ENCODE measurements at regions not wholly inside any gene's neighbourhood (a gene's known extent, or its start where the extent isn't known, plus 50 kb on each side); places are given as distances from the start of the nearest gene placed in this dataset.

DNA sequence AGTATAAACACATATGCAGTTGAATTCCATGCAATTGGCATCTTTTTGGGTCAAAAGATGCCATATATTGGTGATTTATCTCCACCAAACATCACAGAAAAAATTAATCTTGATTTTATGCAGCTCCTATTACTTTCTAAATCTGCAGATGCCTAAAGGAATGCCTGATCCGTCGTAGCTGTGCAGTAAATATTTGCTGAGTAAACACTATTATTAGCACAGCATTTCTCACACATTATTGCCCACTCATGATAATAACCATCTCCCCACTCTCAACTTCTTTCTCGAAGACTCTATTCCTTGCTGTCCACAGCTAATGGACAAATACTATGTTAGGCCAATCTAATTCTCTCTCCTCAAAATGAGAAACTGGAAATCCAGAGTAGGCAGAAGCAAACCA lies 625.2 kb downstream of the ZIC1 start:
- Histone ChIP-seq H3K4me3 (ENCODE audit: low read length) (no peak overlapping the region), H3K9me3 (ENCODE audit: control insufficient read depth, low read depth, low read length) (no peaks in the 10 kb centered on the region), H3K9ac (ENCODE audit: low read length) (no peak overlapping the region), H3K27me3 (ENCODE audit: control insufficient read depth, insufficient read depth, low read length) (no peaks in the 10 kb centered on the region), H3K27ac (ENCODE audit: low read length) (no peak overlapping the region), H3K4me1 (ENCODE audit: control insufficient read depth, low read depth, low read length) (peaks cover 3% of the 10 kb centered on the region), H3K36me3 (ENCODE audit: control insufficient read depth, low read depth, low read length) (no peaks in the 10 kb centered on the region)

DNA sequence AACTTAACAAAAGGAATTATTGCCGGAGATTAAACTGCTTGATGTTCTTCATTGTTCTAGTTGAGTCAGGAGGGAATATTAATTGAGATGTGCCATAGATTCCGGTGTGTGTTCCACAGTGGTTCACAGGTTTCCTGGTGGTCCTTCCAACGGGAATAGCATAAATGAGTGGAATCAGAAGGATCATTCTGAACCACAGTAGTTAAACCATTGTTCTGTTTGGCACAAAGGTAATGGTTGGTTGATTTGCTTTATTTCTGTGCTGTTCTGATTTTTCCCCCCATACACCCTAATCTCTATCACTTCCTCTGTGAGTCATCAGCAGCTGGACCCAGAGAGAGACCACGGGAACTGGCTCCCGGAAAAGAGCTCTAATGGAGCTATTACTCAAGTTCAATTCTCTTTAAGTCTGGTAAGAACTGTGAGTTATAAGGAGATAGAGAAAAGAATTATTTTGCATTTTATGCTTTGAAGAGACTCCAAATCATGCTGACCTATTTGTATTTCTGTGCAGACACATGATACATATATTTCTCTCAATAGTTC lies 627.2 kb downstream of the ZIC1 start:
- no peak overlapping the region for H3K9ac ChIP-seq (ENCODE audit: low read length)

DNA sequence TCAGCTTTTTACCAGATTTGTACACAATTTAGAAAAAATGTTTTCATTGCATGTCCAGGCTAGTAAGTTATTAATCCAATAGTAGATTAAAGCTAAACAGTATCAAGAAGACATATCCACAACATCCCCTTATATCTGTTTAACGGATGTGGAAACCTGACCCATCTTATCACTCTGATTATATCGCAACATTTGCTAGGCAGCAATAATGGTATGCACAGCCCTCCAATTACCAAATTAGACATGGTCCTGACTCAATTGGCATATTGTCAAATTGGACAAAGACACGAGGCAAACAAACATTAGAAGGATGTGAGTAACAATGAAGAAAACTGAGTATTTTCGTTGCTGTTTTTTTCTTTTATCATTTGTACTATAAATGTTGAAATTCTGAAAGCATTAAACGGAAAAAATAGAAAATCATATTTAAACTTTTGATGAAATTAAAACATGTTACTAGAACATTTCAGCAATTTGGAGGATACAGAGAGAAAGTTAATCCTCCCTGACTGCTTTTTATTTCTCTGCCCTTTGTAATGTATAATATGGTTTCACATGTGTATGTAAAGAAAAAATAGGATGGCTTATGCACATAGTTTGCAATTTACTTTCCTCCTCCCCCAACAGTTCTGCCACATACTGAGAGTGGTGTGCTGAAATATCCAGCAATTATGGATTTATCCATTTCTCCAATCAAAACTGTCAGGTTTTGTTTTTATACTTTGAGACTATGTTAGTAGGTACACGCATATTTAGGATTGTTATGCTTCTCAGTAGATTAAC lies 633.7 kb downstream of the ZIC1 start:
- H3K27ac ChIP-seq (ENCODE audit: low read length) = no peak overlapping the region
- H3K9ac ChIP-seq (ENCODE audit: low read length) = no peak overlapping the region
- no peak overlapping the region for H3K4me3 ChIP-seq (ENCODE audit: low read length)
- no peaks in the 10 kb centered on the region for H3K9me3 ChIP-seq (ENCODE audit: control insufficient read depth, low read depth, low read length)
- no peaks in the 10 kb centered on the region for H3K27me3 ChIP-seq (ENCODE audit: control insufficient read depth, insufficient read depth, low read length)
- peaks cover 3% of the 10 kb centered on the region for H3K4me1 ChIP-seq (ENCODE audit: control insufficient read depth, low read depth, low read length)
- H3K36me3 ChIP-seq (ENCODE audit: control insufficient read depth, low read depth, low read length) = no peaks in the 10 kb centered on the region

More for the DNA sequence above, 627.2 kb downstream of the ZIC1 start:
- peaks cover 3% of the 10 kb centered on the region for H3K4me1 ChIP-seq (ENCODE audit: control insufficient read depth, low read depth, low read length)
- H3K27me3 ChIP-seq (ENCODE audit: control insufficient read depth, insufficient read depth, low read length) = no peaks in the 10 kb centered on the region
- no peak overlapping the region for H3K4me3 ChIP-seq (ENCODE audit: low read length)
- H3K9me3 ChIP-seq (ENCODE audit: control insufficient read depth, low read depth, low read length) = no peaks in the 10 kb centered on the region
- H3K27ac ChIP-seq (ENCODE audit: low read length) = no peak overlapping the region
- no peaks in the 10 kb centered on the region for H3K36me3 ChIP-seq (ENCODE audit: control insufficient read depth, low read depth, low read length)

DNA sequence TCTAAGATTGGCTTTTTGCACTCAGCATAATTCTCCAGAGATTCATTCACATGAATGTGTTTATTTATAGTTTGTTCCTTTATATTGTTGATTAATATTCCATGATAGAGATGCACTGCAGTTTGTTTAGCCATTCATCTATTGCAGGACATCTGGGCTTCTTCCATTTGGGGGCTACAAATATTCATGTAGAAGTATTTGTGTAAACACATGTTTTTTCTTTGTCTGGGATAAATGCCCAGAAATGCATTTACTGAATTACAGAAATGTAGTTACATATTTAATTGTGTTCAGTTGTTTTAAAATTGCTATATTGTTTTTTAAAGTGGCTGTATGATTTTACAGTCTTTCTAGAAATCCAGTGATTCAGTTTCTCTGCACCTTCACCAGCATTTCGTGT lies 635.0 kb downstream of the ZIC1 start:
- H3K9ac ChIP-seq (ENCODE audit: low read length) = no peak overlapping the region
- H3K4me3 ChIP-seq (ENCODE audit: low read length) = no peak overlapping the region
- H3K4me1 ChIP-seq (ENCODE audit: control insufficient read depth, low read depth, low read length) = peaks cover 3% of the 10 kb centered on the region
- no peaks in the 10 kb centered on the region for H3K9me3 ChIP-seq (ENCODE audit: control insufficient read depth, low read depth, low read length)
- no peak overlapping the region for H3K27ac ChIP-seq (ENCODE audit: low read length)
- H3K36me3 ChIP-seq (ENCODE audit: control insufficient read depth, low read depth, low read length) = no peaks in the 10 kb centered on the region
- no peaks in the 10 kb centered on the region for H3K27me3 ChIP-seq (ENCODE audit: control insufficient read depth, insufficient read depth, low read length)

GRCh38 chr3:148054999-148055398 lies 642.7 kb upstream of the AGTR1 start:
- Histone ChIP-seq H3K4me1 (ENCODE audit: control insufficient read depth, low read depth, low read length) (no peaks in the 10 kb centered on the region), H3K36me3 (ENCODE audit: control insufficient read depth, low read depth, low read length) (no peaks in the 10 kb centered on the region), H3K27me3 (ENCODE audit: control insufficient read depth, insufficient read depth, low read length) (no peaks in the 10 kb centered on the region), H3K9ac (ENCODE audit: low read length) (no peak overlapping the region), H3K27ac (ENCODE audit: low read length) (no peak overlapping the region), H3K9me3 (ENCODE audit: control insufficient read depth, low read depth, low read length) (no peaks in the 10 kb centered on the region), H3K4me3 (ENCODE audit: low read length) (no peak overlapping the region)

- Histone ChIP-seq H3K4me3 (ENCODE audit: low read length) (no peak overlapping the region), H3K27me3 (ENCODE audit: control insufficient read depth, insufficient read depth, low read length) (no peaks in the 10 kb centered on the region), H3K9me3 (ENCODE audit: control insufficient read depth, low read depth, low read length) (no peaks in the 10 kb centered on the region), H3K27ac (ENCODE audit: low read length) (no peak overlapping the region), H3K9ac (ENCODE audit: low read length) (no peak overlapping the region), H3K4me1 (ENCODE audit: control insufficient read depth, low read depth, low read length) (no peaks in the 10 kb centered on the region), H3K36me3 (ENCODE audit: control insufficient read depth, low read depth, low read length) (no peaks in the 10 kb centered on the region)
Observed at GRCh38 chr3:148062590-148062989, 635.1 kb upstream of the AGTR1 start.

GRCh38 chr3:148066802-148067201 lies 630.9 kb upstream of the AGTR1 start:
- H3K4me1 ChIP-seq (ENCODE audit: control insufficient read depth, low read depth, low read length) = no peaks in the 10 kb centered on the region
- H3K36me3 ChIP-seq (ENCODE audit: control insufficient read depth, low read depth, low read length) = no peaks in the 10 kb centered on the region
- H3K4me3 ChIP-seq (ENCODE audit: low read length) = no peak overlapping the region
- no peak overlapping the region for H3K27ac ChIP-seq (ENCODE audit: low read length)
- H3K9ac ChIP-seq (ENCODE audit: low read length) = no peak overlapping the region
- H3K27me3 ChIP-seq (ENCODE audit: control insufficient read depth, insufficient read depth, low read length) = no peaks in the 10 kb centered on the region
- no peaks in the 10 kb centered on the region for H3K9me3 ChIP-seq (ENCODE audit: control insufficient read depth, low read depth, low read length)

- no peak overlapping the region for H3K4me3 ChIP-seq (ENCODE audit: low read length)
- H3K27me3 ChIP-seq (ENCODE audit: control insufficient read depth, insufficient read depth, low read length) = no peaks in the 10 kb centered on the region
- H3K4me1 ChIP-seq (ENCODE audit: control insufficient read depth, low read depth, low read length) = no peaks in the 10 kb centered on the region
- no peaks in the 10 kb centered on the region for H3K9me3 ChIP-seq (ENCODE audit: control insufficient read depth, low read depth, low read length)
- H3K36me3 ChIP-seq (ENCODE audit: control insufficient read depth, low read depth, low read length) = no peaks in the 10 kb centered on the region
- H3K27ac ChIP-seq (ENCODE audit: low read length) = no peak overlapping the region
- no peak overlapping the region for H3K9ac ChIP-seq (ENCODE audit: low read length)
Observed at GRCh38 chr3:148068466-148068865, 629.2 kb upstream of the AGTR1 start.

GRCh38 chr3:148070041-148070440 lies 627.7 kb upstream of the AGTR1 start:
- Histone ChIP-seq H3K36me3 (ENCODE audit: control insufficient read depth, low read depth, low read length) (no peaks in the 10 kb centered on the region), H3K27me3 (ENCODE audit: control insufficient read depth, insufficient read depth, low read length) (no peaks in the 10 kb centered on the region), H3K9me3 (ENCODE audit: control insufficient read depth, low read depth, low read length) (no peaks in the 10 kb centered on the region), H3K4me1 (ENCODE audit: control insufficient read depth, low read depth, low read length) (no peaks in the 10 kb centered on the region), H3K4me3 (ENCODE audit: low read length) (no peak overlapping the region), H3K27ac (ENCODE audit: low read length) (no peak overlapping the region), H3K9ac (ENCODE audit: low read length) (no peak overlapping the region)

- no peak overlapping the region for H3K4me3 ChIP-seq (ENCODE audit: low read length)
- H3K4me1 ChIP-seq (ENCODE audit: control insufficient read depth, low read depth, low read length) = no peaks in the 10 kb centered on the region
- H3K27ac ChIP-seq (ENCODE audit: low read length) = no peak overlapping the region
- no peaks in the 10 kb centered on the region for H3K27me3 ChIP-seq (ENCODE audit: control insufficient read depth, insufficient read depth, low read length)
- H3K9me3 ChIP-seq (ENCODE audit: control insufficient read depth, low read depth, low read length) = no peaks in the 10 kb centered on the region
- no peaks in the 10 kb centered on the region for H3K36me3 ChIP-seq (ENCODE audit: control insufficient read depth, low read depth, low read length)
- no peak overlapping the region for H3K9ac ChIP-seq (ENCODE audit: low read length)
Observed at GRCh38 chr3:148073721-148074456, 623.8 kb upstream of the AGTR1 start.

GRCh38 chr3:148074946-148075345 lies 622.8 kb upstream of the AGTR1 start:
- Histone ChIP-seq H3K9me3 (ENCODE audit: control insufficient read depth, low read depth, low read length) (no peaks in the 10 kb centered on the region), H3K4me3 (ENCODE audit: low read length) (no peak overlapping the region), H3K27me3 (ENCODE audit: control insufficient read depth, insufficient read depth, low read length) (no peaks in the 10 kb centered on the region), H3K36me3 (ENCODE audit: control insufficient read depth, low read depth, low read length) (no peaks in the 10 kb centered on the region), H3K9ac (ENCODE audit: low read length) (no peak overlapping the region), H3K4me1 (ENCODE audit: control insufficient read depth, low read depth, low read length) (no peaks in the 10 kb centered on the region), H3K27ac (ENCODE audit: low read length) (no peak overlapping the region)

Data from iPS-18a (cell line).